Fibroblast of pulmonary artery (primary cell): ENCODE measurements at regions not wholly inside any gene's neighbourhood (a gene's known extent, or its start where the extent isn't known, plus 50 kb on each side); places are given as distances from the start of the nearest gene placed in this dataset.

Experiments used
- DNase-seq: peaks from one replicate; pipeline ENCODE4 v3.0.0-alpha.2; 2010; ENCODE audit warnings: low read depth
- H3K4me3 ChIP-seq: replicated peaks from 2 replicates; pipeline ENCODE4 v1.5.1; 2011; ENCODE audit warnings: low read depth, mild to moderate bottlenecking, control low read depth, low read length, moderate library complexity
- CTCF ChIP-seq: IDR thresholded peaks from 2 replicates; pipeline ENCODE4 v1.5.1; 2011; ENCODE audit warnings: mild to moderate bottlenecking, control low read depth, low read length, inconsistent platforms; ENCODE audit errors: missing control alignments

- no peak for TF ChIP-seq CTCF
- H3K4me3 ChIP-seq: no peak overlapping the region
- DNase-seq: no peak
These were observed 194.1 kb upstream of the ZPLD1 start for GRCh38 chr3:102240720-102241119.

- TF ChIP-seq CTCF: no peak
- H3K4me3 ChIP-seq: no peak overlapping the region
- no peak for DNase-seq
These were observed 185.7 kb upstream of the ZPLD1 start for GRCh38 chr3:102248981-102249705.

DNA sequence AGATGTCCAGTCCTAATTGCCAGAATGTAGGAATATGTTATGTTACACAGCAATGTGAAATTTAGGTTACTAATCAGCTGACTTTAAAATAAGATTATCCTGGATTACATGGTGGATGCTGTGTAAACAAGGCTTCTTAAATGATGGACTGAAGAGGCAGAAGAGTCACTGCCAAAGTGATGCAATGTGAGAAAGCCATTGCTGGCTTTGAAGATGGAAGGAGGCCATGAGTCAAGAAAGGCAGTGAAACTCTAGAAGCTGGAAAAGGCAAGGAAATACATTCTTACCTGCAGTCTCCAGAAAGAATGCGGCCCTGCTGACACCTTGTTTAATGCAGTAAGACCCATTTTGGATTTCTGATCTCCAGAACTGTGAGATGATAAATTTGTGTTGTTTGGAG lies 179.1 kb upstream of the ZPLD1 start:
- TF ChIP-seq CTCF: no peak
- no peak overlapping the region for H3K4me3 ChIP-seq
- DNase-seq: no peak

- H3K4me3 ChIP-seq: no peak overlapping the region
- TF ChIP-seq CTCF: no peak
- DNase-seq: no peak
These were observed 176.1 kb upstream of the ZPLD1 start for GRCh38 chr3:102258666-102259227.

DNA sequence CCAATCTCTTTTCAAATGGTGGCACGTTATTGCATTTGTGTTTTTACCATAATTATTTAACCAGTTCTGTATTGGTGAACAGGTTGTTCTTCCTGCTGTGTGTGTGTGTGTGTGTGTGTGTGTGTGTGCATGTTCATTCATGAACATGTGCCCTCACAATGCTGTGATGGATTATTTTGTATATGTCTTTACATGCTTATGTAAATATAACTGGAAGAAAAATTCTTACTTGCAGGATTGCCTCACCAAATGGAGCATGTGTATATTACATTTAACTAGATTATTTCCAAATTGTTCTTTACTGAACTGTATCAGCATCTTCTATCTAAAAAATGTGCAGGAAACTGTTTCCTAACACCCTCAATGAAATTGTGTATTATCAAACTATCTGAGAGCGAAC lies 175.2 kb upstream of the ZPLD1 start:
- TF ChIP-seq CTCF: no peak
- no peak for DNase-seq

DNA sequence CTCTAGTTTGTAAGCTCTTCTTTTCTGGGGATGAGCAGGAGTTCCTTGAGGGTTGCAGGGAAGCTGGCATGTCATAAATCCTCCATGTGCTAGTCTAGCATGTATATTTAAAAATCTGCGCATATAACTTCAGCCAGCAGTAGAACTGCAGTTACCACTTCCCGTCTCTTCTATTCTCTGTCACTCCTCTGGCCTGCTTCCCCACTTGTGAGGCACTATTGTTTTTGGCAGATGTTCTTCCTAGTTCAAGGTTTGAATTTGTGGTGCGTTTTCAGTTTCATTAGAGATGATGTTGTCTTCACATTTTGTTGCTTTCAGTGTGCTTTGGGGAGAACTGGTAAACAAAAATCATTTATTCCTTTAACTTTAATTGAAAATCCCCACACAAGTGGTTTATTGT lies 169.1 kb upstream of the ZPLD1 start:
- DNase-seq: peak; percentile 3
- H3K4me3 ChIP-seq: no peak overlapping the region
- no peak for TF ChIP-seq CTCF

More for the DNA sequence above, 175.2 kb upstream of the ZPLD1 start:
- no peak overlapping the region for H3K4me3 ChIP-seq

DNA sequence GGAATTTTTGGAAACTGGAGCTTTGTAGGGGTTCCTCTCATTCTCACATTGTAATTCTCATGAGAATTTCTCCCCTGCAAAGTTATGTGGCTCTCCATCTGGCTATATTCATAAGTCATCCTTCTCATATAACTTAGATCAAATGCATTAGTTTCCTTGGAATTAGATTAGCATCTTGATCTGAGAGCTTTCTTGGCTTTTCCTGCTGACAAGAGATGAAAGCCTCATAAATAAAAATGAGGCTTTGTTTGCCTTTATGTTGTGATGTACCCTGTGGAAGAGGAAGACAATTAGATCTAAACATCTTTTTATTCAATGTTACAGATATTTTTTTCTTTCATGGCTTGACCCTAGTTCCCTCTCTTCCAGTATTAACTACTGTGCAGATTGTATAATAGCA lies 165.4 kb upstream of the ZPLD1 start:
- DNase-seq: no peak
- H3K4me3 ChIP-seq: no peak overlapping the region
- no peak for TF ChIP-seq CTCF
